IMR-90 (cell line): ENCODE measurements at regions not wholly inside any gene's neighbourhood (a gene's known extent, or its start where the extent isn't known, plus 50 kb on each side); places are given as distances from the start of the nearest gene placed in this dataset.
A peak's percentile ranks its signal among the peaks of the same experiment; 100 is the strongest.

Experiments used
- ATAC-seq: fragments of 200-7000 bp; cut with Tn5 transposase; 2 replicates; pipeline ENCODE4 v1.9.1; 2020; ENCODE audit warnings: low read depth, mild to moderate bottlenecking, moderate library complexity
- BruUV-seq: library from RNA; stranded (reverse); fragments of 400-500 nt; replicated peaks from 2 replicates; lab custom pipeline; 2021; lab: Mats Ljungman, UMichigan
- CTCF ChIA-PET: fragments of 300-600 bp; formaldehyde crosslinking; extraction: SDS; loops from one replicate; lab custom pipeline; 2021; ENCODE audit warnings: antibody characterized with exemption; lab: Yijun Ruan, JAX
- POLR2A ChIA-PET: fragments of 300-600 bp; sonication (Branson Sonifier 250); formaldehyde crosslinking; loops from one replicate; lab custom pipeline; 2022; ENCODE audit warnings: antibody characterized with exemption; ENCODE audit not compliant: unreplicated experiment; lab: Charles Lee
- DNase-seq: peaks from one replicate; pipeline ENCODE4 v3.0.0; 2013
- H2AFZ ChIP-seq: replicated peaks from 2 replicates; pipeline ENCODE3; 2013; ENCODE audit warnings: low read length, mild to moderate bottlenecking; ENCODE audit not compliant: poor library complexity
- H2AK5ac ChIP-seq: 2 replicates; pipeline ENCODE4 v1.6.1; 2013; ENCODE audit warnings: low read depth, low read length, inconsistent platforms
- H2AK9ac ChIP-seq: replicated peaks from 2 replicates; pipeline ENCODE3; 2013; ENCODE audit warnings: mild to moderate bottlenecking, low read depth, low read length, moderate library complexity; ENCODE audit not compliant: poor library complexity
- H2BK120ac ChIP-seq: 2 replicates; pipeline ENCODE4 v1.6.1; 2013; ENCODE audit warnings: low read depth, low read length, inconsistent platforms
- H2BK15ac ChIP-seq: 3 replicates; pipeline ENCODE4 v1.6.1; 2013; ENCODE audit warnings: low read depth, low read length, inconsistent platforms
- H2BK20ac ChIP-seq: 2 replicates; pipeline ENCODE4 v1.6.1; 2013; ENCODE audit warnings: low read depth, mild to moderate bottlenecking, inconsistent platforms, low read length, moderate library complexity
- H2BK5ac ChIP-seq: 2 replicates; pipeline ENCODE4 v1.6.1; 2013; ENCODE audit warnings: mild to moderate bottlenecking, low read depth, low read length, inconsistent platforms; ENCODE audit not compliant: poor library complexity, severe bottlenecking
- H3K14ac ChIP-seq: replicated peaks from 2 replicates; pipeline ENCODE4 v1.6.1; 2013; ENCODE audit warnings: low read depth, low read length, inconsistent platforms
- H3K18ac ChIP-seq: 2 replicates; pipeline ENCODE4 v1.6.1; 2013; ENCODE audit warnings: low read depth, low read length, control low read depth
- H3K23ac ChIP-seq: 2 replicates; pipeline ENCODE4 v1.6.1; 2013; ENCODE audit warnings: low read depth, low read length, inconsistent platforms
- H3K27ac ChIP-seq: 2 replicates; pipeline ENCODE4 v1.5.1; 2013; ENCODE audit warnings: mild to moderate bottlenecking, control low read depth, low read length; ENCODE audit not compliant: insufficient read depth
- H3K27me3 ChIP-seq: 2 replicates; pipeline ENCODE4 v1.6.1; 2013; ENCODE audit warnings: low read length; ENCODE audit not compliant: control insufficient read depth, insufficient read depth
- H3K36me3 ChIP-seq: 2 replicates; pipeline ENCODE4 v1.6.1; 2013; ENCODE audit warnings: low read length, mixed read lengths; ENCODE audit not compliant: control insufficient read depth, insufficient read depth
- H3K4ac ChIP-seq: 2 replicates; pipeline ENCODE4 v1.6.1; 2013; ENCODE audit warnings: low read depth, low read length, inconsistent platforms
- H3K4me1 ChIP-seq: 2 replicates; pipeline ENCODE4 v1.6.1; 2013; ENCODE audit warnings: low read length, mixed read lengths; ENCODE audit not compliant: control insufficient read depth, insufficient read depth
- H3K4me2 ChIP-seq: 2 replicates; pipeline ENCODE4 v1.6.1; 2013; ENCODE audit warnings: low read depth, mild to moderate bottlenecking, control low read depth, low read length, moderate library complexity
- H3K4me3 ChIP-seq: 2 replicates; pipeline ENCODE4 v1.5.1; 2013; ENCODE audit warnings: low read depth, mild to moderate bottlenecking, control low read depth, low read length, moderate library complexity; ENCODE audit not compliant: insufficient read depth
- H3K56ac ChIP-seq: 2 replicates; pipeline ENCODE4 v1.6.1; 2013; ENCODE audit warnings: low read length, inconsistent platforms; ENCODE audit not compliant: insufficient read depth; ENCODE audit errors: extremely low read depth
- H3K79me1 ChIP-seq, 2 experiments: 2 replicates each; pipeline ENCODE4 v1.6.1; 2013; ENCODE audit warnings: low read length in 2 of 2, inconsistent platforms in 1 of 2, low read depth in 1 of 2
- H3K9ac ChIP-seq: 2 replicates; pipeline ENCODE4 v1.6.1; 2013; ENCODE audit warnings: low read depth, low read length, control low read depth
- H3K9me1 ChIP-seq: 2 replicates; pipeline ENCODE4 v1.6.1; 2013; ENCODE audit warnings: low read length, inconsistent platforms; ENCODE audit not compliant: insufficient read depth
- H3K9me3 ChIP-seq: 2 replicates; pipeline ENCODE4 v1.6.1; 2013; ENCODE audit warnings: low read length; ENCODE audit not compliant: control insufficient read depth, insufficient read depth
- H4K20me1 ChIP-seq: 2 replicates; pipeline ENCODE4 v1.6.1; 2013; ENCODE audit warnings: low read length, inconsistent platforms; ENCODE audit not compliant: insufficient read depth
- H4K5ac ChIP-seq: 2 replicates; pipeline ENCODE4 v1.6.1; 2013; ENCODE audit warnings: mild to moderate bottlenecking, low read depth, low read length, control low read depth
- H4K8ac ChIP-seq, 2 experiments: 2 replicates each; pipeline ENCODE4 v1.6.1; 2013; ENCODE audit warnings: low read depth in 2 of 2, low read length in 2 of 2, control low read depth in 1 of 2, inconsistent platforms in 1 of 2
- H4K91ac ChIP-seq: 2 replicates; pipeline ENCODE4 v1.6.1; 2013; ENCODE audit warnings: low read depth, low read length, inconsistent platforms; ENCODE audit not compliant: insufficient read depth
- BHLHE40 ChIP-seq: fragments of 150-350 bp; IDR thresholded peaks from 2 replicates; pipeline ENCODE4 v1.6.1; 2016; ENCODE audit warnings: mild to moderate bottlenecking, low read depth, low read length
- CHD1 ChIP-seq: IDR thresholded peaks from 2 replicates; pipeline ENCODE4 v1.6.1; 2012; ENCODE audit warnings: low read depth, low read length, improper control_type of control experiment
- CTCF ChIP-seq: conservative IDR thresholded peaks from 2 replicates; pipeline ENCODE4 v1.5.1; 2012; ENCODE audit warnings: mild to moderate bottlenecking, low read depth, low read length, improper control_type of control experiment
- FOS ChIP-seq: fragments of 150-350 bp; IDR thresholded peaks from 2 replicates; pipeline ENCODE4 v1.6.1; 2016; ENCODE audit warnings: low read depth, low read length
- MAFK ChIP-seq: IDR thresholded peaks from 2 replicates; pipeline ENCODE4 v1.6.1; 2012; ENCODE audit warnings: low read depth, low read length, improper control_type of control experiment
- MXI1 ChIP-seq: IDR thresholded peaks from 2 replicates; pipeline ENCODE4 v1.6.1; 2012; ENCODE audit warnings: low read depth, mild to moderate bottlenecking, low read length, moderate library complexity, borderline replicate concordance
- NFE2L2 ChIP-seq: fragments of 150-350 bp; IDR thresholded peaks from 2 replicates; pipeline ENCODE4 v1.6.1; 2016; ENCODE audit warnings: low read depth, mild to moderate bottlenecking, low read length
- RAD21 ChIP-seq: IDR thresholded peaks from 2 replicates; pipeline ENCODE4 v1.6.1; 2012; ENCODE audit warnings: low read length, improper control_type of control experiment
- RCOR1 ChIP-seq: IDR thresholded peaks from 2 replicates; pipeline ENCODE4 v1.6.1; 2012; ENCODE audit warnings: mild to moderate bottlenecking, low read length, improper control_type of control experiment; ENCODE audit not compliant: insufficient replicate concordance
- RFX5 ChIP-seq: IDR thresholded peaks from 2 replicates; pipeline ENCODE4 v1.8.0; 2012; ENCODE audit warnings: low read depth, mild to moderate bottlenecking, low read length, moderate library complexity
- SMC3 ChIP-seq: fragments of 150-350 bp; IDR thresholded peaks from 2 replicates; pipeline ENCODE4 v1.6.1; 2016; ENCODE audit warnings: low read depth, mild to moderate bottlenecking, antibody characterized with exemption, low read length, moderate library complexity
- USF2 ChIP-seq: fragments of 150-350 bp; IDR thresholded peaks from 2 replicates; pipeline ENCODE4 v1.6.1; 2017; ENCODE audit warnings: mild to moderate bottlenecking, antibody characterized with exemption, low read length, low read depth
- WGBS, 2 experiments: methylation state at CpG; one replicate each; pipeline versions ENCODE4 v1.1.5 to v1.1.7; 2013; ENCODE audit warnings: missing lambda C conversion rate in 2 of 2; ENCODE audit not compliant: insufficient read length in 1 of 2; ENCODE audit errors: extremely low coverage in 2 of 2; 5-methylcytosine and 5-hydroxymethylcytosine counted together
- dilution Hi-C: fragments of 300-500 bp; cut with HindIII; formaldehyde crosslinking; loops from one replicate; pipeline ENCODE4 v1.14.3; 2018; ENCODE audit warnings: low sequenced_read_pairs; ENCODE audit not compliant: unreplicated experiment
- in situ Hi-C: fragments of 300-500 bp; cut with MboI; formaldehyde crosslinking; loops from 3 replicates; pipeline ENCODE4 v1.14.3; 2019; ENCODE audit warnings: low sequenced_read_pairs, inconsistent platforms, mixed read lengths
- intact Hi-C: fragments of 100-400 bp; cut with micrococcal nuclease; formaldehyde crosslinking; loops from 2 replicates; pipeline ENCODE4 v1.10.0; 2022
- TF ChIP-seq, protein P1 (sequence below): fragments of 150-350 bp; IDR thresholded peaks from 2 replicates; pipeline ENCODE4 v1.6.1; 2016; ENCODE audit warnings: low read depth, mild to moderate bottlenecking, low read length, moderate library complexity, borderline replicate concordance

- intact Hi-C loops: no loop called here
- Histone ChIP-seq H3K79me1 (peaks cover 0 to 11% of the 10 kb centered on the region in 2 experiments; a peak in 1 of 4 replicates), H4K5ac (no peak overlapping the region), H3K9me3 (peaks cover 13% of the 10 kb centered on the region), H2BK120ac (no peak overlapping the region; the same call in 1 of the 2 replicates), H3K27me3 (no peaks in the 10 kb centered on the region), H3K4me3 (no peak overlapping the region), H3K14ac (no peak overlapping the region), H2BK5ac (no peak overlapping the region), H3K9me1 (peaks cover 14% of the 10 kb centered on the region), H3K4me2 (no peak overlapping the region), H2AK9ac (no peak overlapping the region), H4K8ac (no peak overlapping the region), H2AK5ac (peak overlapping the region; percentile 51; the same call in 1 of the 2 replicates), H3K9ac (no peak overlapping the region), H3K36me3 (no peaks in the 10 kb centered on the region), H3K23ac (no peak overlapping the region), H4K91ac (no peak overlapping the region), H2BK15ac (no peak overlapping the region), H3K27ac (no peak overlapping the region), H2AFZ (no peak overlapping the region), H4K20me1 (no peaks in the 10 kb centered on the region), H3K56ac (no peak overlapping the region), H3K4me1 (peaks cover 21% of the 10 kb centered on the region), H3K4ac (0 out of 2 replicates have a peak overlapping the region, but pooled peaks have one; percentile 30), H3K18ac (no peak overlapping the region), H2BK20ac (no peak overlapping the region)
- BruUV-seq: no TSS peak
- DNase-seq: no peak
- in situ Hi-C loops: no loop called here
- ChIA-PET POLR2A (no interaction called here), CTCF (interaction anchor here (0.6 kb wide), 1 partner anchor 49 kb away, joined by 3 read pairs; no protein-coding TSS in a partner anchor)
- ATAC-seq: no peak
- dilution Hi-C loops: no loop called here
- 65% methylated on average over 2 of the region's 6 CpGs; no CpG with 5 or more reads in 1 of the 2 experiments for WGBS, 2 experiments
- no peak for TF ChIP-seq BHLHE40
- TF ChIP-seq USF2: no peak
- TF ChIP-seq MXI1: no peak
- no peak for TF ChIP-seq CHD1
- no peak for TF ChIP-seq RCOR1
- no peak for TF ChIP-seq MAFK
- TF ChIP-seq NFE2L2: no peak
- TF ChIP-seq, protein P1, sequence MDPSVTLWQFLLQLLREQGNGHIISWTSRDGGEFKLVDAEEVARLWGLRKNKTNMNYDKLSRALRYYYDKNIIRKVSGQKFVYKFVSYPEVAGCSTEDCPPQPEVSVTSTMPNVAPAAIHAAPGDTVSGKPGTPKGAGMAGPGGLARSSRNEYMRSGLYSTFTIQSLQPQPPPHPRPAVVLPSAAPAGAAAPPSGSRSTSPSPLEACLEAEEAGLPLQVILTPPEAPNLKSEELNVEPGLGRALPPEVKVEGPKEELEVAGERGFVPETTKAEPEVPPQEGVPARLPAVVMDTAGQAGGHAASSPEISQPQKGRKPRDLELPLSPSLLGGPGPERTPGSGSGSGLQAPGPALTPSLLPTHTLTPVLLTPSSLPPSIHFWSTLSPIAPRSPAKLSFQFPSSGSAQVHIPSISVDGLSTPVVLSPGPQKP: no peak
- no peak for TF ChIP-seq FOS
- no peak for TF ChIP-seq CTCF
- TF ChIP-seq SMC3: no peak
- no peak for TF ChIP-seq RAD21
- TF ChIP-seq RFX5: no peak
These were observed 92.5 kb upstream of the PTPN1 start for GRCh38 chr20:50417484-50418235.
